H9 (cell line): ENCODE measurements at regions not wholly inside any gene's neighbourhood (a gene's known extent, or its start where the extent isn't known, plus 50 kb on each side); places are given as distances from the start of the nearest gene placed in this dataset.

Experiments used
- DNase-seq: peaks from one replicate; pipeline ENCODE4 v3.0.0-alpha.2; 2017
- H2AFZ ChIP-seq: one replicate; pipeline ENCODE4 v1.6.1; 2013; ENCODE audit warnings: mild to moderate bottlenecking, low read length, control low read depth, moderate library complexity
- H2AK5ac ChIP-seq: 2 replicates; pipeline ENCODE4 v1.6.1; 2013; ENCODE audit warnings: low read length, control low read depth, mixed read lengths; ENCODE audit not compliant: insufficient read length
- H2BK120ac ChIP-seq: one replicate; pipeline ENCODE4 v1.6.1; 2013; ENCODE audit warnings: low read depth, mild to moderate bottlenecking, low read length, control low read depth, inconsistent platforms; ENCODE audit not compliant: poor library complexity, severe bottlenecking
- H2BK12ac ChIP-seq: 2 replicates; pipeline ENCODE4 v1.6.1; 2013; ENCODE audit warnings: low read length, control low read depth, mixed read lengths, low read depth; ENCODE audit not compliant: insufficient read length
- H2BK15ac ChIP-seq: 2 replicates; pipeline ENCODE4 v1.6.1; 2013; ENCODE audit warnings: low read depth, low read length, control low read depth
- H2BK20ac ChIP-seq: one replicate; pipeline ENCODE4 v1.6.1; 2013; ENCODE audit warnings: low read depth, mild to moderate bottlenecking, low read length, control low read depth, inconsistent platforms; ENCODE audit not compliant: poor library complexity, severe bottlenecking
- H2BK5ac ChIP-seq: 2 replicates; pipeline ENCODE4 v1.6.1; 2013; ENCODE audit warnings: low read length, control low read depth, mixed read lengths; ENCODE audit not compliant: insufficient read length
- H3K14ac ChIP-seq: 2 replicates; pipeline ENCODE4 v1.6.1; 2013; ENCODE audit warnings: low read length, control low read depth; ENCODE audit not compliant: insufficient read depth
- H3K18ac ChIP-seq: 2 replicates; pipeline ENCODE4 v1.6.1; 2013; ENCODE audit warnings: low read depth, mild to moderate bottlenecking, mixed read lengths, low read length, control low read depth; ENCODE audit not compliant: insufficient read length
- H3K23ac ChIP-seq: 2 replicates; pipeline ENCODE4 v1.6.1; 2013; ENCODE audit warnings: low read length, control low read depth, mixed read lengths, low read depth; ENCODE audit not compliant: insufficient read length
- H3K23me2 ChIP-seq: 2 replicates; pipeline ENCODE4 v1.6.1; 2013; ENCODE audit warnings: low read depth, mild to moderate bottlenecking, mixed read lengths, low read length, control low read depth; ENCODE audit not compliant: insufficient read length, poor library complexity, severe bottlenecking
- H3K27ac ChIP-seq: 2 replicates; pipeline ENCODE4 v1.5.1; 2013; ENCODE audit warnings: low read length, control low read depth, mixed read lengths, low read depth; ENCODE audit not compliant: insufficient read length
- H3K27me3 ChIP-seq: 2 replicates; pipeline ENCODE4 v1.6.1; 2013; ENCODE audit warnings: low read length, control low read depth, inconsistent platforms; ENCODE audit not compliant: insufficient read depth
- H3K4ac ChIP-seq: 2 replicates; pipeline ENCODE4 v1.6.1; 2013; ENCODE audit warnings: low read depth, mild to moderate bottlenecking, control low read depth, inconsistent platforms, low read length, moderate library complexity
- H3K4me1 ChIP-seq: 2 replicates; pipeline ENCODE4 v1.6.1; 2013; ENCODE audit warnings: low read length, control low read depth, inconsistent platforms; ENCODE audit not compliant: insufficient read depth
- H3K4me2 ChIP-seq: 2 replicates; pipeline ENCODE4 v1.6.1; 2013; ENCODE audit warnings: low read length, control low read depth, mixed read lengths; ENCODE audit not compliant: insufficient read length, insufficient read depth
- H3K56ac ChIP-seq: 2 replicates; pipeline ENCODE4 v1.6.1; 2013; ENCODE audit warnings: low read depth, mild to moderate bottlenecking, mixed read lengths, low read length, control low read depth; ENCODE audit not compliant: insufficient read length
- H3K79me1 ChIP-seq: 2 replicates; pipeline ENCODE4 v1.6.1; 2013; ENCODE audit warnings: low read depth, mild to moderate bottlenecking, moderate library complexity, low read length, control low read depth, inconsistent platforms; ENCODE audit not compliant: insufficient read depth, poor library complexity, severe bottlenecking
- H3K79me2 ChIP-seq: 2 replicates; pipeline ENCODE4 v1.6.1; 2013; ENCODE audit warnings: low read length, control low read depth, inconsistent platforms; ENCODE audit not compliant: insufficient read depth
- H3K9ac ChIP-seq: 2 replicates; pipeline ENCODE4 v1.6.1; 2013; ENCODE audit warnings: low read length, control low read depth, mixed read lengths; ENCODE audit not compliant: insufficient read length; ENCODE audit errors: extremely low read depth
- H3K9me3 ChIP-seq: one replicate; pipeline ENCODE4 v1.6.1; 2013; ENCODE audit warnings: low read depth, low read length, inconsistent platforms; ENCODE audit not compliant: control insufficient read depth
- H3T11ph ChIP-seq: one replicate; pipeline ENCODE4 v1.6.1; 2013; ENCODE audit warnings: mild to moderate bottlenecking, low read length, control low read depth, inconsistent platforms
- H4K20me1 ChIP-seq: one replicate; pipeline ENCODE4 v1.6.1; 2013; ENCODE audit not compliant: control insufficient read depth, insufficient read length, insufficient read depth
- H4K5ac ChIP-seq: 2 replicates; pipeline ENCODE4 v1.6.1; 2013; ENCODE audit warnings: low read depth, mild to moderate bottlenecking, mixed read lengths, low read length, control low read depth; ENCODE audit not compliant: insufficient read length
- H4K8ac ChIP-seq: replicated peaks from 2 replicates; pipeline ENCODE4 v1.6.1; 2013; ENCODE audit warnings: low read length, control low read depth, mixed read lengths, low read depth; ENCODE audit not compliant: insufficient read length
- H4K91ac ChIP-seq: 2 replicates; pipeline ENCODE4 v1.6.1; 2013; ENCODE audit warnings: low read depth, mild to moderate bottlenecking, moderate library complexity, mixed read lengths, low read length, control low read depth; ENCODE audit not compliant: insufficient read length
- H3K27ac Mint-ChIP-seq, 3 experiments: 2 replicates in 2 of 3; 3 replicates in 1 of 3; pipeline ENCODE4 v1.8.0; 2020 to 2021; ENCODE audit warnings: mixed read lengths in 3 of 3, mild to moderate bottlenecking in 1 of 3, moderate library complexity in 1 of 3
- H3K27me3 Mint-ChIP-seq: 2 replicates; pipeline ENCODE4 v1.8.0; 2021; ENCODE audit warnings: low read depth, mild to moderate bottlenecking, moderate library complexity, mixed read lengths
- H3K36me3 Mint-ChIP-seq, 3 experiments: 2 replicates in 2 of 3; 3 replicates in 1 of 3; pipeline ENCODE4 v1.8.0; 2020 to 2021; ENCODE audit warnings: low read depth in 3 of 3, mixed read lengths in 3 of 3; ENCODE audit not compliant: insufficient read depth in 1 of 3
- H3K4me1 Mint-ChIP-seq, 2 experiments: 2 replicates each; pipeline ENCODE4 v1.8.0; 2020; ENCODE audit warnings: mixed read lengths in 2 of 2
- H3K4me3 Mint-ChIP-seq, 2 experiments: 2 replicates in 1 of 2; 3 replicates in 1 of 2; pipeline ENCODE4 v1.8.0; 2020 to 2021; ENCODE audit warnings: mild to moderate bottlenecking in 2 of 2, mixed read lengths in 2 of 2, moderate library complexity in 1 of 2
- H3K9me3 Mint-ChIP-seq, 2 experiments: 2 replicates in 1 of 2; 3 replicates in 1 of 2; pipeline ENCODE4 v1.8.0; 2020; ENCODE audit warnings: mild to moderate bottlenecking in 2 of 2, mixed read lengths in 2 of 2, moderate library complexity in 1 of 2
- CTCF ChIP-seq: fragments of 200-600 bp; sonication (generic); conservative IDR thresholded peaks from 3 replicates; pipeline ENCODE4 v1.8.0; 2021; ENCODE audit warnings: antibody characterized with exemption, mild to moderate bottlenecking
- WGBS: extraction: QIAGEN DNeasy Blood & Tissue Kit; methylation state at CpG from one replicate; pipeline ENCODE4 v1.1.7; 2013; ENCODE audit warnings: missing lambda C conversion rate, low lambda C conversion rate, mixed read lengths; ENCODE audit not compliant: insufficient read length; ENCODE audit errors: extremely low coverage; 5-methylcytosine and 5-hydroxymethylcytosine counted together

GRCh38 chr21:43286196-43286595 lies 117.4 kb downstream of the CRYAA start:
- no peak overlapping the region for H3K4ac ChIP-seq
- TF ChIP-seq CTCF: no peak
- no peak overlapping the region for H2BK15ac ChIP-seq
- H2BK20ac ChIP-seq: no peak overlapping the region
- H2AK5ac ChIP-seq: no peak overlapping the region
- no peaks in the 10 kb centered on the region for H3K4me1 ChIP-seq
- WGBS: no CpG with 5 or more reads among the region's 5 CpGs
- DNase-seq: no peak
- Mint-ChIP-seq H3K4me3 (no peak overlapping the region), H3K4me1 (peaks cover 6 to 17% of the 10 kb centered on the region in 2 experiments), H3K27ac (no peak overlapping the region), H3K36me3 (no peaks in the 10 kb centered on the region), H3K27me3 (peaks cover 7% of the 10 kb centered on the region), H3K9me3 (no peaks in the 10 kb centered on the region; a peak in 1 of 5 replicates)
- H3K79me1 ChIP-seq: no peaks in the 10 kb centered on the region
- no peak overlapping the region for H2AFZ ChIP-seq
- H3K27ac ChIP-seq: no peak overlapping the region
- H3K4me2 ChIP-seq: no peak overlapping the region
- no peak overlapping the region for H3T11ph ChIP-seq
- no peak overlapping the region for H3K9ac ChIP-seq
- H3K56ac ChIP-seq: no peak overlapping the region
- no peaks in the 10 kb centered on the region for H3K79me2 ChIP-seq
- no peak overlapping the region for H2BK120ac ChIP-seq
- no peak overlapping the region for H4K8ac ChIP-seq
- no peaks in the 10 kb centered on the region for H3K27me3 ChIP-seq
- H3K23ac ChIP-seq: no peak overlapping the region
- no peaks in the 10 kb centered on the region for H4K20me1 ChIP-seq
- no peak overlapping the region for H4K5ac ChIP-seq
- H3K18ac ChIP-seq: no peak overlapping the region
- H2BK12ac ChIP-seq: no peak overlapping the region
- no peak overlapping the region for H3K14ac ChIP-seq
- no peak overlapping the region for H4K91ac ChIP-seq
- H3K9me3 ChIP-seq: no peaks in the 10 kb centered on the region
- H2BK5ac ChIP-seq: no peak overlapping the region
- no peaks in the 10 kb centered on the region for H3K23me2 ChIP-seq
